HG03378 (cell line): ENCODE measurements at regions not wholly inside any gene's neighbourhood (a gene's known extent, or its start where the extent isn't known, plus 50 kb on each side); places are given as distances from the start of the nearest gene placed in this dataset.
"Not testable (repeated sequence)": the region's sequence is repeated elsewhere in the genome, so short reads cannot be mapped to it uniquely, and the experiment has no call there.

Experiments used
- ATAC-seq: cut with Tn5 transposase; IDR thresholded peaks from one replicate; pipeline ENCODE4 v1.9.1; 2021; ENCODE audit warnings: mild to moderate bottlenecking, moderate library complexity; ENCODE audit not compliant: unreplicated experiment

- no peak for ATAC-seq
Observed at GRCh38 chr12:90619943-90620342, 335.0 kb downstream of the CCER1 start.

- no peak for ATAC-seq
Observed at GRCh38 chr12:90618586-90618985, 336.4 kb downstream of the CCER1 start.

DNA sequence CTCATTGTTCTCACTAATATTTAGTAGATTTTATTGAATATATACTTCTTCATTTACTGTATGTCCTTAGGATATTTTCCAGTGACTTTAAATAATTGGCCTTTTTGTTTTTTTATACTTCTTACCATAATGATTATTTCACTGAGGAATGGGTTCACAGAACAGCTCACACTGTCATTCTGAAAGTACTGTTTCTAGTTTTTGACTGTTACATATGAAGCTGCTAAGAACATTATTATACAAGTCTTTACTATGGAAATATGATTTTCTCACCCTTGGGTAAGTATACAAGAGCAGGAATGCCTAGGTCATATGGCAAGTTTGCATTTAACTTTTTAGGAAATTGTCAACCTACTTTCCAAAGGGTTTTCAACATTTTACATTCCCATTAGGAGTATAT is 343.1 kb downstream of the CCER1 start:
- ATAC-seq, result no peak

- ATAC-seq, result no peak
Observed at GRCh38 chr12:90611048-90611447, 343.9 kb downstream of the CCER1 start.

GRCh38 chr12:90593596-90594295 is 361.2 kb downstream of the CCER1 start:
- no peak for ATAC-seq

- ATAC-seq, result no peak
Observed at GRCh38 chr12:90589956-90590355, 365.0 kb downstream of the CCER1 start.

DNA sequence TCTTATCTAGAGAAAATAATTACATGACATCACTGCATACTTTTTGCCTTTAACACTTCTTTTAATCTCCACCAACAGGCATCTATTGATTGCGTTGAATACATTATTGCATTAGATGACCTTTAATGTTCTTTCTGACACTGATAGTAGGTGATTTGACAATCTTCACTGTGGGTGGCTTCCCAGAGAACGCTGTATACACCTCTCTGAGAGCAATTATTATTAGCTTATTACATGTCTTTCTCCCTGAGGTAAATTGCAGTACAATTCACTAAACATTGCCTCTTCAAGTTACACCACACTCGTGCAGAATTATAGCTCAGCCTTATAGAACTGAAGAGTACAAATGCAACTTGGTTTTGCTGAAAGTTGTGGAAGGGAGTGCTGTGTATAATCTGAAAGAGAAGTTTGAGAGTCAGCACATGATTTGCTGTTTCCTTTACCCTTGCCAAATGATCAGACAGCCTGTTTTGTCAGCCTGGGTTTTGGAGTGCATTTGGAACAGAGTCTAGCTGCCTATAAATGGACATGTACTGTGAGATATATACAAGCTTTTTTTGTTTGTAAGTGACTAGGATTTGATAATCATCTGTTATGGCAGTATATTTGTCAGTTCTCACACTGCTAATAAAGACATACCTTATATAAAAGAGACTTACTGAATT is 369.2 kb downstream of the CCER1 start:
- no peak for ATAC-seq

DNA sequence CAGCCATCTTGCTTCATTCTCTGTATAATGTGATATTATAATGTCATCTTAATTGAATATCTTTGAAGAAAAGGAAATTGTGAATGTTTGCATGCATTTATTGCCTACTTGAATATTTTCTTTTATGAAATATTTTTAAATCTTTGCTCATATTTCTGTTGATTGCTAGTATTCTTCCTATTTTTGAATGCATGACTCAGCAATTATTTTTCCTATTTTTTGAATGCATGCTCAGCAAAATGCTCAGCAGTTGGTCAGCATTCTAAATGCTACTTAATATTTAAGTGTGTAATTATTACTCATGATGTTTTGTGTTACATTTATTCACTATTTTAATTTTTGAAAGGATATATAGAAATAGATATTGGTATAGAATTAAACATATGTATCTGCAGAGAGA is 378.3 kb downstream of the CCER1 start:
- no peak for ATAC-seq

DNA sequence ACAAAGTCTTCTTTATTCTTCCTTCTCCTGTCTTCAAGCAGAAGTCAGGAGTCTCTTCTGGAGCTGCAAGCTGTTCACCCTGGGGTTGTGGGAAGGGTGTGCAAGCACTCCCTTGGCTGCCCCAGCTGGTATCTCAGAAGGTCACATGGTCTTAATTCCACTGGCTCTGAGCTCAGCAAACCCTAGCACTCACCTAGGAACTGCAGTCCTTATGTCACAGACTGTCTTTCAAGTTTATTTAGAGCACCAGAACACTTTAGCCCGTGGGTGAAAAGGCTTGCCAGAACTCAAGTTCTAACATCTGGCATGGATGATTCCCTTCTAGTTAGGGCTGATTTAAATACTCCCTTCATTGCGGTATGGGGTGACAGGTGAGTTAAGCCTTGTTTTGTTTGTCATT is 379.0 kb downstream of the CCER1 start:
- no peak for ATAC-seq

DNA sequence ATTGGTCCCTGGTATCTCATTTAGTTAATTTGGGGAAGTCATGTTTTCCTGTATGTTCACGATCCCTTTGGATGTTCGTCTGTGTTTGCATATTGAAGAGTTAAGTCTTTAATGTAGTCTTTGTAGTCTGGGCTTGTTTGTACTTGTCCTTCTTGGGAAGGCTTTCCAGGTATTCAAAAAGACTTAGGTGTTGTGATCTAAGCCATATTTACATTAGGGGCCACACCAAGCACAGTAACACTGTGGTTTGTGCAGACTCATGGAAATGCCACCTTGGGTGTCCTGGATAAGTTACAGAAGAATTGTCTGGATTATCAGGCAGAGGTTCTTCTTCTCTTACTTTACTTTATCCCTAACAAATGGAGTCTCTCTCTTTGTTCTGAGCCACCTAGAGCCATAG is 380.3 kb downstream of the CCER1 start:
- no peak for ATAC-seq

DNA sequence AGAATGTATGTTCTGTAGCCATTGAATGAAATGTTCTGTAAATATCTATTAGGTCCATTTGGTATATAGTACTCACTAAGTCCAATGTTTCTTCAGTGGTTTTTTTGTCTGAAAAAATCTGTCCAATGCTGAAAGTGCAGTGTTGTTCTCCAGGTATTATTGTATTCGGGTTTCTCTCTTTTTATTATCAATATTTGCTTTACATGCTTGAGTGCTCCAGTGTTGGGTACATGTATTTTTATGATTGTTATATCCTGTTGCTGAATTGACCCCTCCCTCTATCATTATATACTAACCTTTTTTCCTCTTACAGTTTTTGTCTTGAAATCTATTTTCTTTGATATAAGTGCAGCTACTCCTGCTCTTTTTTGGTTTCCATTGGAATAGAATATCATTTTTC is 382.2 kb downstream of the CCER1 start:
- no peak for ATAC-seq

DNA sequence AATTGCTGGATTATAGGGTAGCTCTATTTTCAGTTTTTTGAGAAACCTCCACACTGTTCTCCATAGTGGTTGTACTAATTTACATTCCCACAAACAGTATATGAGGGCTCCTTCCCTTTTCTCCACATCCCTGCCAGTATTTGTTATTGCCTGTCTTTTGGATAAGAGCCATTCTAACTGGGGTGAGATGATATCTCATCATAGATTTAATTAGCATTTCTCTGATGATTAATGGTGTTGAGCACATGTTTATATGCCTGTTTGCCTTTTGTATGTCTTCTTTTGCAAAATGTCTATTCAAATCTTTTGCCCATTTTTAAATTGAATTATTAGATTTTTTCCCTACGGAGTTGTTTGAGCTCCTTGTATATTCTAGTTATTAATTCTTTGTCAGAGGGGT is 385.3 kb downstream of the CCER1 start:
- ATAC-seq, result no peak

- no peak for ATAC-seq
Observed at GRCh38 chr12:90562671-90563070, 392.3 kb downstream of the CCER1 start.

DNA sequence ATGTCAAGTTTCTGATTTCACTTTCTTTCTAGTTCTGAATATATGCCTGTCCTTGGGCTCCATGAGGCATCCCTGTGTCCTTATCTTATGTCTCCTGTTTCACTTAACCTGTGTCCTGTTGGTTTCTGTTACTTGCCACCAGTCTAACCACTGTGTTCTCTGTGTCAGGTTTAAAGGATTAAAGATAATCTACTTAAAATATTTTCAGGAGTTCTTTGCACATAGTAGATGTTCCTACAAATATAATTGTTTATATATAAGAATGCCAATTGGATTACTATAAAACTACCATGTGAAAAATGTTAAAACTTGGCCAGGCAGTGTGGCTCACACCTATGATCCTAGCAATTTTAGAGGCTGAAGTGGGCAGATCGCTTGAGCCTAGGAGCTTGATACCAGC is 406.4 kb downstream of the CCER1 start:
- no peak for ATAC-seq

GRCh38 chr12:90546511-90546910 is 408.5 kb downstream of the CCER1 start:
- no peak for ATAC-seq

GRCh38 chr12:90543841-90544240 is 411.1 kb downstream of the CCER1 start:
- ATAC-seq, result no peak

- ATAC-seq, result no peak
Observed at GRCh38 chr12:90543374-90543773, 411.6 kb downstream of the CCER1 start.

DNA sequence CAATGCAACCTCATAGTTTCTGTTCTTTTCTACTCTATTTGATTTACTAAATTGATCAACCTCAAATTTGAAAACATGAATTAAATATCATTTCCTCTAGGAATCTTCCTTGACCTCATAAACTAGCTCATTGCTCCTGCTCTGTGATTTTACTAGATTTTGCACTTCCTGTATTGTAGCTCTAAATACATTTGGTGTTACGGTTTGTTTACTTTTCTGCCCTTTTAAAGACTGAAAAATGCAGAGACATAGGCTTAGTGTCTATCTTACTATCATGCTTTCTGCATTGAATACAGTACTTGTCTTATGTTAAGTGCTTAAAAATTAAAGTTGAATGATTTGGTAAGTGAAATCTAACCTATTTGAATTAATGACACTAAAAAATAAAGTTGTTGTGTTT is 412.1 kb downstream of the CCER1 start:
- not testable (repeated sequence) for ATAC-seq

GRCh38 chr12:90533828-90534227 is 421.1 kb downstream of the CCER1 start:
- not testable (repeated sequence) for ATAC-seq

DNA sequence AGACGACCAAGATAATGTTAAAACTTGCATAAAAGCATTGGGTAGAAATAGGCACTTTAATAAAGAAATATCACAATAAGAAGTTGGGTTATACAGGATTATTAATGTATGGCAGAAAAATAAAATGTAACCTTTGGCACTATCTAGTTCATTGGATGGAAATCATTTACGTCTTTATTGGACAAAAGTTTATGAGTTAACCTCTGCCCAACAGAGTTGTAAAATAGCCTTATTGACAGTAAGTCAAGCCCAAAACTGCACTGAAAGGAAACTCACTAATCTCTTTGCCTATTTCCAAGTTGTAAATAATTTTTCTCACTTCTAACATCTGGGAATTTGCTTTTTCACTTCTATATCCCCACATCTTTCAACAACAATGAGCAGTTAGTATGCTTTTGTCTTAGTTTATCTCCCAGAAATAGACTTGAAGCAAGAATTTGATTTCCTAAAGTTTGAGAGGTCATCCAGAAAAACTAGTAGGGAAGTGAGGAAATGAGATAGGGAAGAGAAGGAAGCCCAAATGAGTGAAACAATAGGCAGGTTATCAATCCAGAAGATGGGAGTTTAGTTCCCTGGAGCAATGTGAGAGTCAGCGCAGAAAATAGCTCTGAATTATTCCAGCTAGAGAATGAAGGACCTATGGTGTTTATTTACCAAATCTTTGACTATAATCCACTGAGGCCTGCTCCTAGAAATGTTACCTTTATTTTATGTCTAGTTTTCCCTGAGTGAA is 434.8 kb downstream of the CCER1 start:
- ATAC-seq, result no peak

- no peak for ATAC-seq
Observed at GRCh38 chr12:90519285-90519684, 435.7 kb downstream of the CCER1 start.
